Panc1 (cell line): ENCODE measurements at regions not wholly inside any gene's neighbourhood (a gene's known extent, or its start where the extent isn't known, plus 50 kb on each side); places are given as distances from the start of the nearest gene placed in this dataset.

Source experiments
- ATAC-seq: fragments of 200-7000 bp; cut with Tn5 transposase; 2 replicates; pipeline ENCODE4 v1.9.1; 2020; ENCODE audit warnings: mild to moderate bottlenecking, moderate library complexity
- BruUV-seq: library from RNA; stranded (reverse); fragments of 400-500 nt; replicated peaks from 2 replicates; lab custom pipeline; 2021; lab: Mats Ljungman, UMichigan
- CTCF ChIA-PET: fragments of 300-600 bp; sonication (Branson Sonifier 250); formaldehyde crosslinking; loops from one replicate; lab custom pipeline; 2022; ENCODE audit warnings: antibody characterized with exemption; lab: Charles Lee
- POLR2A ChIA-PET: fragments of 300-600 bp; sonication (Branson Sonifier 250); formaldehyde crosslinking; loops from one replicate; lab custom pipeline; 2022; ENCODE audit warnings: antibody characterized with exemption; lab: Charles Lee
- DNase-seq: peaks from one replicate; pipeline ENCODE4 v3.0.0-alpha.2; 2010; ENCODE audit warnings: low read depth, low spot score
- H3K27ac ChIP-seq: 2 replicates; pipeline ENCODE4 v1.5.1; 2011; ENCODE audit warnings: mild to moderate bottlenecking, low read length, inconsistent platforms
- H3K27me3 ChIP-seq: fragments of 200-500 bp; sonication (Bioruptor generic); 2 replicates; pipeline ENCODE4 v1.6.0; 2014; ENCODE audit warnings: low read length, inconsistent platforms; ENCODE audit not compliant: control insufficient read depth, insufficient read depth
- H3K36me3 ChIP-seq: fragments of 200-500 bp; sonication (Bioruptor generic); 2 replicates; pipeline ENCODE4 v1.5.1; 2014; ENCODE audit warnings: inconsistent platforms, mild to moderate bottlenecking, low read length, moderate library complexity; ENCODE audit not compliant: control insufficient read depth, insufficient read depth
- H3K4me1 ChIP-seq: 2 replicates; pipeline ENCODE4 v1.5.1; 2011; ENCODE audit warnings: inconsistent platforms, mild to moderate bottlenecking, low read length, moderate library complexity; ENCODE audit not compliant: control insufficient read depth, insufficient read depth
- H3K4me3 ChIP-seq, 2 experiments: 2 replicates each; pipeline ENCODE4 v1.5.1; 2011 to 2012; ENCODE audit warnings: low read depth in 2 of 2, low read length in 2 of 2, mild to moderate bottlenecking in 2 of 2, inconsistent platforms in 1 of 2, moderate library complexity in 1 of 2
- H3K9me3 ChIP-seq: fragments of 200-500 bp; sonication (Bioruptor generic); 2 replicates; pipeline ENCODE4 v1.5.1; 2014; ENCODE audit warnings: low read depth, mild to moderate bottlenecking, inconsistent platforms, low read length, moderate library complexity; ENCODE audit not compliant: control insufficient read depth, insufficient read depth
- POLR2AphosphoS5 ChIP-seq: IDR thresholded peaks from 2 replicates; pipeline ENCODE4 v1.6.1; 2012; ENCODE audit warnings: mild to moderate bottlenecking, low read depth, low read length, moderate library complexity
- SIN3A ChIP-seq: IDR thresholded peaks from 2 replicates; pipeline ENCODE4 v1.6.1; 2012; ENCODE audit warnings: low read depth, mild to moderate bottlenecking, low read length, moderate library complexity, borderline replicate concordance; ENCODE audit not compliant: insufficient read depth
- TCF7L2 ChIP-seq: IDR thresholded peaks from 2 replicates; pipeline ENCODE4 v1.6.1; 2011; ENCODE audit warnings: mild to moderate bottlenecking, low read depth, low read length, inconsistent platforms
- in situ Hi-C: cut with HindIII; loops from 2 replicates; pipeline ENCODE4 v1.10.0; 2016; ENCODE audit warnings: low sequenced_read_pairs, low pct_unique_long_range_greater_than_20kb
- intact Hi-C: fragments of 100-400 bp; cut with micrococcal nuclease; formaldehyde crosslinking; loops from one replicate; pipeline ENCODE4 v1.10.0; 2022; ENCODE audit not compliant: unreplicated experiment
- TF ChIP-seq, protein P1 (sequence below), 2 experiments: IDR thresholded peaks; 2 replicates each; pipeline ENCODE4 v1.6.1; 2011 to 2012; ENCODE audit warnings: low read depth in 2 of 2, control low read depth in 1 of 2, low read length in 1 of 2, mild to moderate bottlenecking in 1 of 2, moderate library complexity in 1 of 2; ENCODE audit not compliant: insufficient read depth in 1 of 2
- TF ChIP-seq, protein P2 (sequence below): fragments of 450-650 bp; IDR thresholded peaks from 2 replicates; pipeline ENCODE4 v1.5.1; 2017; ENCODE audit warnings: mild to moderate bottlenecking

DNA sequence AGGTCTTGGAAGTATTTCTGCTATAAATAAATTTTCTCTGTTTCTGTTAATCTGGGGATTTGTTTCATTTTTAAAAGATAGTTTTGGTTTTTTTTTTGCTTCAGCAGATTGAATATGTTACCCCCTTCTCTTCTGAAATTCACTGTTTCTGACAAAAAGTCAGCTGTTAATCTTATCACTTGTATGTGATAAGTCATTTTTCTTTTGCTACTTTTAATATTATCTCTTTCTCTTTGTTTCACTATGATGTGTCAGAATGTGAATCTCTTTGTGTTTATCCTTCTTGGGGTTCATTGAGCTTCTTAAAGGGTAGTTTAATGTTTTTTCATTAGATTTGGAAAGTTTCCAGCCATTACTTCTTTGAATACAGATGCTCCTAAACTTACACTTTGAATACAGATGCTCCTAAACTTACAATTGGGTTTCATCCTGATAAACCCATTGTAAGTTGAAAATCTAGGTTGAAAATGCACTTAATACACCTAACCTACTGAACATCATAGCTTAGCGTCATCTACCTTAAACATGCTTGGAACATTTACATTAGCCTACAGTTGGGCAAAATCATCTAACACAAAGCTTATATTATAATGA, 154.2 kb upstream of the COL21A1 start:
- H3K4me1 ChIP-seq = no peaks in the 10 kb centered on the region
- no peak overlapping the region for H3K4me3 ChIP-seq
- TF ChIP-seq, protein P1, sequence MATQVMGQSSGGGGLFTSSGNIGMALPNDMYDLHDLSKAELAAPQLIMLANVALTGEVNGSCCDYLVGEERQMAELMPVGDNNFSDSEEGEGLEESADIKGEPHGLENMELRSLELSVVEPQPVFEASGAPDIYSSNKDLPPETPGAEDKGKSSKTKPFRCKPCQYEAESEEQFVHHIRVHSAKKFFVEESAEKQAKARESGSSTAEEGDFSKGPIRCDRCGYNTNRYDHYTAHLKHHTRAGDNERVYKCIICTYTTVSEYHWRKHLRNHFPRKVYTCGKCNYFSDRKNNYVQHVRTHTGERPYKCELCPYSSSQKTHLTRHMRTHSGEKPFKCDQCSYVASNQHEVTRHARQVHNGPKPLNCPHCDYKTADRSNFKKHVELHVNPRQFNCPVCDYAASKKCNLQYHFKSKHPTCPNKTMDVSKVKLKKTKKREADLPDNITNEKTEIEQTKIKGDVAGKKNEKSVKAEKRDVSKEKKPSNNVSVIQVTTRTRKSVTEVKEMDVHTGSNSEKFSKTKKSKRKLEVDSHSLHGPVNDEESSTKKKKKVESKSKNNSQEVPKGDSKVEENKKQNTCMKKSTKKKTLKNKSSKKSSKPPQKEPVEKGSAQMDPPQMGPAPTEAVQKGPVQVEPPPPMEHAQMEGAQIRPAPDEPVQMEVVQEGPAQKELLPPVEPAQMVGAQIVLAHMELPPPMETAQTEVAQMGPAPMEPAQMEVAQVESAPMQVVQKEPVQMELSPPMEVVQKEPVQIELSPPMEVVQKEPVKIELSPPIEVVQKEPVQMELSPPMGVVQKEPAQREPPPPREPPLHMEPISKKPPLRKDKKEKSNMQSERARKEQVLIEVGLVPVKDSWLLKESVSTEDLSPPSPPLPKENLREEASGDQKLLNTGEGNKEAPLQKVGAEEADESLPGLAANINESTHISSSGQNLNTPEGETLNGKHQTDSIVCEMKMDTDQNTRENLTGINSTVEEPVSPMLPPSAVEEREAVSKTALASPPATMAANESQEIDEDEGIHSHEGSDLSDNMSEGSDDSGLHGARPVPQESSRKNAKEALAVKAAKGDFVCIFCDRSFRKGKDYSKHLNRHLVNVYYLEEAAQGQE (IDR thresholded peaks at IDR 0.05; ENCODE audit: insufficient read depth in 1 of 2, low read depth in 2 of 2, low read length in 1 of 2) = no peak
- TF ChIP-seq TCF7L2 = no peak
- TF ChIP-seq SIN3A = no peak
- TF ChIP-seq, protein P2, sequence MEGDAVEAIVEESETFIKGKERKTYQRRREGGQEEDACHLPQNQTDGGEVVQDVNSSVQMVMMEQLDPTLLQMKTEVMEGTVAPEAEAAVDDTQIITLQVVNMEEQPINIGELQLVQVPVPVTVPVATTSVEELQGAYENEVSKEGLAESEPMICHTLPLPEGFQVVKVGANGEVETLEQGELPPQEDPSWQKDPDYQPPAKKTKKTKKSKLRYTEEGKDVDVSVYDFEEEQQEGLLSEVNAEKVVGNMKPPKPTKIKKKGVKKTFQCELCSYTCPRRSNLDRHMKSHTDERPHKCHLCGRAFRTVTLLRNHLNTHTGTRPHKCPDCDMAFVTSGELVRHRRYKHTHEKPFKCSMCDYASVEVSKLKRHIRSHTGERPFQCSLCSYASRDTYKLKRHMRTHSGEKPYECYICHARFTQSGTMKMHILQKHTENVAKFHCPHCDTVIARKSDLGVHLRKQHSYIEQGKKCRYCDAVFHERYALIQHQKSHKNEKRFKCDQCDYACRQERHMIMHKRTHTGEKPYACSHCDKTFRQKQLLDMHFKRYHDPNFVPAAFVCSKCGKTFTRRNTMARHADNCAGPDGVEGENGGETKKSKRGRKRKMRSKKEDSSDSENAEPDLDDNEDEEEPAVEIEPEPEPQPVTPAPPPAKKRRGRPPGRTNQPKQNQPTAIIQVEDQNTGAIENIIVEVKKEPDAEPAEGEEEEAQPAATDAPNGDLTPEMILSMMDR = no peak
- no peak for TF ChIP-seq POLR2AphosphoS5
- no peak for DNase-seq
- ATAC-seq = no peak
- H3K9me3 ChIP-seq = no peaks in the 10 kb centered on the region; the same call in 1 of the 2 replicates
- BruUV-seq = no TSS peak
- H3K36me3 ChIP-seq = no peaks in the 10 kb centered on the region
- POLR2A ChIA-PET = no interaction called here
- intact Hi-C loops (no loop called here), in situ Hi-C loops (no loop called here)
- no peak overlapping the region for H3K27ac ChIP-seq
- CTCF ChIA-PET = no interaction called here
- peaks cover 3% of the 10 kb centered on the region; the same call in 1 of the 2 replicates for H3K27me3 ChIP-seq

DNA sequence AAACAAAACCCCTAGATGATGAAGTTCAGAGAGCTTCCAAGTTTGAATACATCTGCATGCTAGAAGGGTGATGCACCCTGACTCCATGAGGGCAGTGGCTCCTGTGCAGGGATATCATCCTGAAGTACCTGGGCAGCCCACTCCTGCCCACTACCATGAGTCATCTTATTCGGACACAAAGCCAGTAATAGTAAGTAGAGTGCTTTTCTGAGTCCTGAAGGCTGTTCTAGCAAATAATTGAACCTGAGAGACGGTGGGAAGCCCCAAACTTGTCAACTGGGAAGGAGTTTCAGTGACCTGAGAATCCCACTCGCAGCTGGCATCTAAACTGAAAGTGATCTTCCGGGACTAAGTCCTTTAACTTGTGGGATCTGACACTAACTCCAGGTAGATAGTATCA, 152.9 kb upstream of the COL21A1 start:
- Histone ChIP-seq H3K4me3 (peak overlapping the region; percentile 6 to 27; a peak in 2 of 4 replicates), H3K27ac (no peak overlapping the region), H3K4me1 (no peaks in the 10 kb centered on the region), H3K36me3 (no peaks in the 10 kb centered on the region), H3K9me3 (no peaks in the 10 kb centered on the region; the same call in 1 of the 2 replicates), H3K27me3 (no peaks in the 10 kb centered on the region)
- in situ Hi-C loops (no loop called here), intact Hi-C loops (no loop called here)
- TF ChIP-seq, protein P2 = no peak
- TF ChIP-seq, protein P1 (IDR thresholded peaks at IDR 0.05; ENCODE audit: insufficient read depth in 1 of 2, low read depth in 2 of 2, low read length in 1 of 2) = no peak
- TF ChIP-seq TCF7L2 = no peak
- no peak for TF ChIP-seq POLR2AphosphoS5
- TF ChIP-seq SIN3A = no peak
- no TSS peak for BruUV-seq
- DNase-seq (no peak), ATAC-seq (peak; percentile 53; the same call in 1 of the 2 replicates)
- CTCF ChIA-PET = no interaction called here
- POLR2A ChIA-PET = no interaction called here
